Renal pelvis (tissue), 1 donor: ENCODE measurements at regions not wholly inside any gene's neighbourhood (a gene's known extent, or its start where the extent isn't known, plus 50 kb on each side); places are given as distances from the start of the nearest gene placed in this dataset.

ENCODE experiments used
- DNase-seq: peaks from one replicate; pipeline ENCODE4 v3.0.0-alpha.2; 2013

GRCh38 chr9:1962588-1963106 is 52.5 kb upstream of the SMARCA2 start:
- DNase-seq, result peak; percentile 36

GRCh38 chr9:1964093-1964492 is 51.1 kb upstream of the SMARCA2 start:
- no peak for DNase-seq
